ENCODE measurements at regions not wholly inside any gene's neighbourhood (a gene's known extent, or its start where the extent isn't known, plus 50 kb on each side); places are given as distances from the start of the nearest gene placed in this dataset.
"Not testable (repeated sequence)": the region's sequence is repeated elsewhere in the genome, so short reads cannot be mapped to it uniquely, and the experiment has no call there.

DNA sequence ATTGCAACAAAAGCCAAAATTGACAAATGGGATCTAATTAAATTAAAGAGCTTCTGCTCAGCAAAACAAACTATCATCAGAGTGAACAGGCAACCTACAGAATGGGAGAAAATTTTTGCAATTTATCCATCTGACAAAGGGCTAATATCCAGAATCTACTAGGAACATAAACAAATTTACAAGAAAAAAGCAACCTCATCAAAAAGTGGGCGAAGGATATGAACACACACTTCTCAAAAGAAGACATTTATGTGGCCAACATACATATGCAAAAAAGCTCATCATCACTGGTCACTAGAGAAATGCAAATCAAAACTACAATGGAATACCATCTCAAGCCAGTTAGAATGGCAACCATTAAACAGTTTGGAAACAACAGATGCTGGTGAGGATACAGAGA is 858.1 kb upstream of the FOXG1 start:
- TF ChIP-seq EZH2 (IDR thresholded peaks at IDR 0.05); POLR2AphosphoS5 (IDR thresholded peaks at IDR 0.05; ENCODE audit: borderline replicate concordance, low read depth, low read length): not testable (repeated sequence)
